SJSA1 (cell line): ENCODE measurements at regions not wholly inside any gene's neighbourhood (a gene's known extent, or its start where the extent isn't known, plus 50 kb on each side); places are given as distances from the start of the nearest gene placed in this dataset.
A peak's percentile ranks its signal among the peaks of the same experiment; 100 is the strongest.
"Not testable (repeated sequence)": the region's sequence is repeated elsewhere in the genome, so short reads cannot be mapped to it uniquely, and the experiment has no call there.

Source experiments
- DNase-seq, 2 experiments: peaks; one replicate each; pipeline ENCODE4 v3.0.0-alpha.2; 2015 to 2020; ENCODE audit warnings: low spot score in 2 of 2, low read depth in 1 of 2
- H3K27ac ChIP-seq: fragments of 250-450 bp; sonication (Bioruptor Pico); 2 replicates; pipeline ENCODE4 v1.5.1; 2020; ENCODE audit warnings: mild to moderate bottlenecking, moderate library complexity
- H3K27me3 ChIP-seq: fragments of 250-450 bp; sonication (Bioruptor Pico); replicated peaks from 2 replicates; pipeline ENCODE4 v1.5.1; 2020; ENCODE audit warnings: mild to moderate bottlenecking, moderate library complexity
- H3K36me3 ChIP-seq: fragments of 250-450 bp; sonication (Bioruptor Pico); 2 replicates; pipeline ENCODE4 v1.5.1; 2020; ENCODE audit warnings: mild to moderate bottlenecking
- H3K4me1 ChIP-seq: fragments of 250-450 bp; sonication (Bioruptor Pico); replicated peaks from 2 replicates; pipeline ENCODE4 v1.6.1; 2021; ENCODE audit warnings: mild to moderate bottlenecking
- H3K4me3 ChIP-seq: fragments of 250-450 bp; sonication (Bioruptor Pico); 2 replicates; pipeline ENCODE4 v1.5.1; 2020; ENCODE audit warnings: mild to moderate bottlenecking
- H3K9me3 ChIP-seq: fragments of 250-450 bp; sonication (Bioruptor Pico); replicated peaks from 2 replicates; pipeline ENCODE4 v1.5.1; 2020; ENCODE audit warnings: mild to moderate bottlenecking

DNA sequence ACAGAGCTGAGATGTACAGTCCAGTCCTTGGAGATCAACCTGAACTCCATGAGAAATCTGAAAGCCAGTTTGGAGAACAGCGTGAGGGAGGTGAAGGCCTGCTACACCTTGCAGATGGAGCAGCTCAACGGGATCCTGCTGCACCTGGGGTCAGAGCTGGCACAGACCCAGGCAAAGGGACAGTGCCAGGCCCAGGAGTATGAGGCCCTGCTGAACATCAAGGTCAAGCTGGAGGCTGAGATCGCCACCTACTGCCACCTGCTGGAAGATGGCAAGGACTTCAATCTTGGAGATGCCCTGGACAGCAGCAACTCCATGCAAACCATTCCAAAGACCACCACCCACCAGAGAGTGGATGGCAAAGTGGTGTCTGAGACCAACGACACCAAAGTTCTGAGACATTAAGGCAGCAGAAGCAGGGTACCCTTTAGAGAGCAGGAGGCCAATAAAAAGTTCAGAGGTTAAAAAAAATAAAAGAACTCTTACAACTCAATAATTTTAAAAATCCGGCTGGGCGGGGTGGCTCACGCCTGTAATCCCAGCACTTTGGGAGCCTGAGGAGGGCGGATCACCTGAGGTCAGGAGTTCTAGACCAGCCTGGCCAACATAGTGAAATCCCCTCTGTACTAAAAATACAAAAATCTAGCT is 69.9 kb upstream of the RTL6 start:
- Histone ChIP-seq H3K4me3 (no peak overlapping the region), H3K9me3 (no peaks in the 10 kb centered on the region), H3K27ac (no peak overlapping the region), H3K27me3 (no peaks in the 10 kb centered on the region), H3K4me1 (no peaks in the 10 kb centered on the region), H3K36me3 (no peaks in the 10 kb centered on the region)
- peak in 1 of 2 experiments; percentile 17 for DNase-seq

DNA sequence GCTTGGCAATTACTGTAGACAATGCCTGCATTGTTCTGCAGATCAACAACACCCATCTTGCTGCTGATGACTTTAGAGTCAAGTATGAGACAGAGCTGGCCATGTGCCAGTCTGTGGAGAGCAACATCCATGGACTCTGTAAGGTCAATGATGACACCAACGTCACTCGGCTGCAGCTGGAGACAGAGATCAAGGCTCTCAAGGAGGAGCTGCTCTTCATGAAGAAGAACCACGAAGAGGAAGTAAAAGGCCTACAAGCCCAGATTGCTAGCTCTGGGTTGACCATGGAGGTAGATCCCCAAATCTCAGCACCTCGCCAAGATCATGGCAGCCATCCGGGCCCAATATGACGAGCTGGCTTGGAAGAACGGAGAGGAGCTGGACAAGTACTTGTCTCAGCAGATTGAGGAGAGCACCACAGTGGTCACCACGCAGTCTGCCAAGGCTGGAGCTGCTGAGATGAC is 69.4 kb upstream of the RTL6 start:
- not testable (repeated sequence) for H3K27me3 ChIP-seq, H3K4me1 ChIP-seq, H3K9me3 ChIP-seq, DNase-seq, H3K4me3 ChIP-seq, H3K36me3 ChIP-seq, H3K27ac ChIP-seq

DNA sequence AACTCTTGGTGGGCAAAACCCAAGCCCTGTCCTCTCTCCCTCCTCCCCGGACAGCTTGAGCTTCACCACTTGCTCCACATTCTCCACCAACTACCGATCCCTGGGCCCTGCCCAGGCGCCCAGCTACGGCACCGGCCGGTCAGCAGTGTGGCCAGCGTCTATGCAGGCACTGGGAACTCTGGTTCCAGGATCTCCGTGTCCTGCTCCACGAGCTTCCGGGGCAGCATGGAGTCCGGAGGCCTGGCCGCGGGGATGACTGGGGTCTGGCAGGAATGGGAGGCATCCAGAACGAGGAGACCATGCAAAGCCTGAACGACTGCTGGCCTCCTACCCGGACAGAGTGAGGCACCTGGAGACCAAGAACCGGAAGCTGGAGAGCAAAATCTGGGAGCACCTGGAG is 68.9 kb upstream of the RTL6 start:
- no peaks in the 10 kb centered on the region for H3K36me3 ChIP-seq
- H3K27ac ChIP-seq, result no peak overlapping the region
- no peaks in the 10 kb centered on the region for H3K9me3 ChIP-seq
- no peak overlapping the region for H3K4me3 ChIP-seq
- no peak for DNase-seq
- no peaks in the 10 kb centered on the region for H3K27me3 ChIP-seq
- H3K4me1 ChIP-seq, result no peaks in the 10 kb centered on the region

DNA sequence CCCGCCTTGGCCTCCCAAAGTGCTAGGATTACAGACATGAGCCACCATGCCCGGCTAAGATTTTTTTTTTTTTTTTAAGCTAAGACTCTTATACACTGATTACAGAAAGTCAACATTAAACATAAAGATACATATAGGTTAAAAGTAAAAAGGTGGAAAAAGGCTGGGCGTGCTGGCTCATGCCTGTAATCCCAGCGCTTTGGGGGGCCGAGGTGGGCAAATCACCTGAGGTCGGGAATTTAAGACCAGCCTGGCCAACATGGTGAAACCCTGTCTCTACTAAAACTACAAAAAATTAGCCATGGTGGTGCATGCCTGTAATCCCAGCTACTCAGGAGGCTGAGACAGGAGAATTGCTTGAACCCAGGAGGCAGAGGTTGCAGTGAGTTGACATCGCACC is 64.6 kb upstream of the RTL6 start:
- H3K4me3 ChIP-seq, H3K36me3 ChIP-seq, DNase-seq, H3K27ac ChIP-seq, H3K9me3 ChIP-seq, H3K27me3 ChIP-seq: not testable (repeated sequence)
- peaks cover 13% of the 10 kb centered on the region for H3K4me1 ChIP-seq

DNA sequence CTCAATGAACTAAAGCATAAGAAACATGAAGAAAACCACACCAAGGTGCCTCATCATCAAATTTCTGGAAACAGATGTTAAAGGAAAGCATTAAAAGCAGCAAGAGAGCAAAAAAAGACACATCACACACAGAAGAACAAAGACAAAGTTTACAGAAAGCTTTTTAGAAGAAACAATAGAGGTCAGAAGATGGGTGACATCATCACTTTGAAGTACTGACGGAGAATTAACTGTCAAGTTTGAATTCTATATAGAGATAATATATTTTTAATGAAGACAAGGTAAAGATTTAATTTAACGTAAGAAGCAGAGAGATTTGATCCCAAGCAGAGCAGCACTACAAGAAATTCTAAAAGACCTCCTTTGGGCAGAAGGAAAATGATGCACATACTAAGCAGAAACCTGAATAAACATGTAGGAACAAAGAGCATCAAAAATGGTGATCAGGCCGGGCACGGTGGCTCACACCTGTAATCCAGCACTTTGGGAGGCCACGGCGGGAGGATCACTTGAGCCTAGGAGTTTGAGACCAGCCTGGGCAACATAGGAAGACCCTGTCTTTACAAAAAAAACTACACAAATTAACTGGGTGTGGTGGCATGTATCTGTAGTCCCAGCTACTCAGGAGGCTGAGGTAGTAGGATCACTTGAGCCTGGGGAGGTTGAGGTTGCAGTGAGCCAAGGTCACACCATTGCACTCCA is 63.3 kb upstream of the RTL6 start:
- Histone ChIP-seq H3K27ac (no peak overlapping the region), H3K27me3 (no peaks in the 10 kb centered on the region), H3K4me1 (peaks cover 13% of the 10 kb centered on the region), H3K9me3 (no peaks in the 10 kb centered on the region), H3K4me3 (no peak overlapping the region), H3K36me3 (no peaks in the 10 kb centered on the region)
- no peak for DNase-seq

DNA sequence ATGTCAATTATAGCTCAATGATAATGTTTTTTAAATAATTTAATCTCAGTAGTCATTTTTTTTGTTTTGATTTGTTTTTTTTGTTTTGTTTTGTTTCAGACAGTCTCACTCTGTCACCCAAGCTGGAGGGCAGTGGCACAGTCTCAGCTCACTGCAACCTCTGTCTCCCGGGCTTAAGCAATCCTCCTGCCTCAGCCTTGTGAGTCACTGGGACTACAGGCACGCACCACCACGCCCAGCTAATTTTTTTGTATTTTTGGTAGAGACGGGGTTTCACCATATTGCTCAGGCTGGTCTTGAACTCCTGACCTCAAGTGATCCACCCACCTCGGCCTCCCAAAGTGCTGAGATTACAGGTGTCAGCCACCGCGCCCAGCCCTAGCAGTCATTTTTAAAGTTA is 60.6 kb upstream of the RTL6 start:
- H3K27ac ChIP-seq, result peak overlapping the region; percentile 42

DNA sequence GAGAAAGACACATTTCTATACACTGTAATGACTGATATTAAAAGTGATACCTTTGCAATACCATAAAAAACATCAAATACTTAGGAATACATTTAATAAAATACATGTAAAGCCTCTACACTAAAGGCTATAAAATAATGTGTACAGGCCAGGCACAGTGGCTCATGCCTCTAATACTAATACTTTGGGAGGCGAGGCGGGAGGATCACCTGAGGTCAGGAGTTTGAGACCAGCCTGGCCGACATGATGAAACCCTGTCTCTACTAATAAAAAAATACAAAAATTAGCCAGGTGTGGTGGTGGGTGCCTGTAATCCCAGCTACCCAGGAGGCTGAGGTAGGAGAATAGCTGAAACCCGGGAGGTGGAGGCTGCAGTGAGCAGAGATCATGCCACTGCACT is 59.8 kb upstream of the RTL6 start:
- H3K4me3 ChIP-seq, H3K36me3 ChIP-seq, H3K9me3 ChIP-seq, H3K27me3 ChIP-seq, DNase-seq: not testable (repeated sequence)
- H3K4me1 ChIP-seq, result peaks cover 13% of the 10 kb centered on the region
- H3K27ac ChIP-seq, result peak overlapping the region; percentile 42

More for the DNA sequence above, 60.6 kb upstream of the RTL6 start:
- DNase-seq, result peak; percentile 73 to 84
- not testable (repeated sequence) for H3K27me3 ChIP-seq, H3K36me3 ChIP-seq, H3K9me3 ChIP-seq, H3K4me3 ChIP-seq
- peaks cover 13% of the 10 kb centered on the region for H3K4me1 ChIP-seq

DNA sequence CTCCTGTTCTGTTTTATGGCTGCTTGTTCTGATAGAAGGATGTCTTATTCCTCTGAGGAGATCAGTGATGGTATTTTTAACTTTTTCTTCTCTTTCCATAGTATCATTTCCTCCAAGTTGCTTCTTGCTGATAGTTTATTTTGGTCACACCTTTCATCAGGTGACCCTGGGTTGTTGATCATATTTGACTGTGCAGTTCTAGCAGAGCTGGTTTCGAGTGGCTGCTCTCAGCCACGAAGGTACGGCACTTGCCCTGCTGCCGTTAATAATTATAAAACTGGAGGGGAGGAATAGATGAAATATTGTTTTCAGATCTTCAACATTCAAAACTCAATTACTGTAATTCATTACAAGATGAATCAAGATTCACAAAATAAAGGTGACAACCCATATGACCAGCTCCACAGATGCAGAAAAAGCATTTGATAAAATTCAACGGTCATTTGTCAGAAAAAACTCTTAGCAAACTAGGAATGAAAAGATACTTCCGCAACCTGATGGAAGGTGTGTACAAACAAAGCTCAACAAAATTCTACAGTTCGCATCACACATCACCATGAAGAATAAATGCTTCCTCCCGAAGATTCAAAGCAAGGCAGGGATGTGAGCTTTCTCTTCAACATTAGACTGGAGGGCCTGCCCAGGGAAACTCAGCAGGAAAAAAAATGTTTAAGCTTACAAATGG is 59.2 kb upstream of the RTL6 start:
- no peak overlapping the region for H3K4me3 ChIP-seq
- H3K9me3 ChIP-seq, result no peaks in the 10 kb centered on the region
- H3K4me1 ChIP-seq, result peaks cover 13% of the 10 kb centered on the region
- H3K27ac ChIP-seq, result no peak overlapping the region
- H3K36me3 ChIP-seq, result no peaks in the 10 kb centered on the region
- DNase-seq, result peak in 1 of 2 experiments; percentile 5
- no peaks in the 10 kb centered on the region for H3K27me3 ChIP-seq

DNA sequence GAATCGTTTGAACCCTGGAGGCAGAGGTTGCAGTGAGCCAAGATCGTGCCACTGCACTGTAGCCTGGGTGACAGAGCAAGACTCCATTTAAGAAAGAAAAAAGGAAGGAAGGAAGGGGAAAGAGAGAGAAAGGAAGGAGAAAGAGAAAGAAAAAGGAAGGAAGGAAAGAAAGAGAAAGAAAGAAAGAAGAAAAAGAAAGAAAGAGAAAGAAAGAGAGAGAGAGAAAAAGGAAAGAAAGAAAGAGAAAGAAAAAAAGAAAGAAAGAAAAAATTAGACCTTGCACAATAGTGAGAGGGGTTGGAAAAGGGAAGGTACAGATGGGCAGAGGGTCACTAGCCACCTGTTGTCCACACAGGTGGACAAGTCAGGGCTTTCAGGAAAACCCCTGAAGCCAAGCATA is 57.6 kb upstream of the RTL6 start:
- DNase-seq, result no peak
- Histone ChIP-seq H3K4me3 (no peak overlapping the region), H3K27ac (no peak overlapping the region), H3K4me1 (peaks cover 20% of the 10 kb centered on the region), H3K27me3 (no peaks in the 10 kb centered on the region), H3K9me3 (no peaks in the 10 kb centered on the region), H3K36me3 (no peaks in the 10 kb centered on the region)

DNA sequence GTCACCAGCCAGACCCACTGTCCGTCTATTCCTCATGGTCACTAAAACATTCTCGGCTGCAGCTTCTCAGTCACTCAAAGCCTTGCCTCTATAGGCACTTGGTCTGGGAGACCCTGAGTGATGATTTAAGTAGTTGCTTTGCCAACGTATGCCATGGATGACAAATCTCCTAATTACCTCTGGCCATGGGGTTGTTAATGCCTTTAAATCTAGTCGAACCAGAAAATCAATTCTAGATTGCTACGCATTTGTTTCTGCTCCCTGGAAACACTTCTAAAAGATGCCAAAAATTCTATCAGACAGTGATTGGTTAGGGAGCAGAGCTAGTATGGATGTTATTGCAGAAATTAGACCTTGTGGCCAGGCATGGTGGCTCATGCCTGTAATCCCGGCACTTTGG is 57.0 kb upstream of the RTL6 start:
- Histone ChIP-seq H3K27me3 (no peaks in the 10 kb centered on the region), H3K4me3 (no peak overlapping the region), H3K9me3 (no peaks in the 10 kb centered on the region), H3K4me1 (peaks cover 24% of the 10 kb centered on the region), H3K36me3 (no peaks in the 10 kb centered on the region), H3K27ac (no peak overlapping the region)
- DNase-seq, result peak in 1 of 2 experiments; percentile 8

DNA sequence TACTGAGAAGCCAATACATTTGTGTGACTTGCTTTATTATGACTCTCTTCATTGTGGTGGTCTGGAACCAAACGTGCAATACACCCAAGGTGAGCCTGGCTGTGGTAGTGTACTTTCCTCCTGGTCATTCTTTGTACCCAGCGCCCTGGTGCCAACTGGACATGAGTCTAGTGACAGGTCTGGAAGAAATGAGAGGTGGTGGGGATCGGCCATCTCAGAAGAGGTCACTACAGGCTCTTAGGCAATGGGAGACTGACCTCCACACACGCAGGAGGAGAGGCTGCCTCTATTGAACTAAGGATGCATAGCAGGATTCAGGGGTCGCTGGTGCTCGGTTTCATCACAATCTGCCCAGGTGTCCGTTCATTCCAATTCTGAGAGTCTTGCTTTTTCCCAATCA is 56.4 kb upstream of the RTL6 start:
- no peak overlapping the region for H3K27ac ChIP-seq
- no peaks in the 10 kb centered on the region for H3K36me3 ChIP-seq
- H3K27me3 ChIP-seq, result no peaks in the 10 kb centered on the region
- H3K4me1 ChIP-seq, result peaks cover 24% of the 10 kb centered on the region
- peak in 1 of 2 experiments; percentile 22 for DNase-seq
- H3K4me3 ChIP-seq, result no peak overlapping the region
- H3K9me3 ChIP-seq, result no peaks in the 10 kb centered on the region

DNA sequence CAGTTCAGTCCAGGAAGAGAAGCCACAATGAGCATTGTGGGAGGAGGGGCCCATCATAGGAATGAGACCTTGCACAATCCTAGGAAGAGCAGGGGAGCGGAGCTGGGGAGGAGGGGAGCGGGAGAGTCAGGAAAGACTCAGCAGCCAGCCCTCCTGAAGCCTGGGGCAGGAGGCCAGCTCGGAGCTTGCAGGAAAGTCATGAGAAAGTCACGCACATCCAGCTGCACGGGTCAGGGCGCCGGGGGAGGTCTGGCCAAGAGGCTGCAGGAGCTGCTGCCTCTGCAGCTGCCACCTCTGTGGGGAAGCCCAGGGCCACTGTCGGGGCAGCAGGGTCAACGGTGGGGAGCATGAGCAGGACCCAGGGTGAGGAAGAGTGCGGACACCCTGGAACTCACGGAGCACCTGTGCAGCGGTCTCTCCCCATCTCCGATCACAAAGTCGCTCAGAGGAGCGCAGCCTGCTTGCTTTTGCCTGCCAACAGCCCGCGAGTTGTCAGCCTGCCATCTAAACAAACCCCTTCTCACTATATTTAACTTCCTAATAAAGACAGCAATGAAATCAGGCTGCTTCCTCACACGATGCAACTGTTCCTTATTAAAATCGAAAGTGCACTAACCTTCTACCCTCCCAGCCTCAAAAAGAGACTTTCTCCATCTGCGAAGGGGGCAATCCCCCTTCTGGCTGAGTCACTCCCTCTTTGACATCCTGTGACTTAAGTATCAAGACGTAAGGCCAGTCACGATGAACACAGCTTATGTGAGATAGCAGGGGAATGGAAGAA is 52.9 kb upstream of the RTL6 start:
- peak; percentile 66 to 83 for DNase-seq
- peaks cover 14% of the 10 kb centered on the region for H3K4me1 ChIP-seq
- H3K27ac ChIP-seq, result peak overlapping the region; percentile 42
- no peaks in the 10 kb centered on the region for H3K9me3 ChIP-seq
- H3K36me3 ChIP-seq, result no peaks in the 10 kb centered on the region
- H3K27me3 ChIP-seq, result no peaks in the 10 kb centered on the region
- H3K4me3 ChIP-seq, result peak overlapping the region; percentile 31

DNA sequence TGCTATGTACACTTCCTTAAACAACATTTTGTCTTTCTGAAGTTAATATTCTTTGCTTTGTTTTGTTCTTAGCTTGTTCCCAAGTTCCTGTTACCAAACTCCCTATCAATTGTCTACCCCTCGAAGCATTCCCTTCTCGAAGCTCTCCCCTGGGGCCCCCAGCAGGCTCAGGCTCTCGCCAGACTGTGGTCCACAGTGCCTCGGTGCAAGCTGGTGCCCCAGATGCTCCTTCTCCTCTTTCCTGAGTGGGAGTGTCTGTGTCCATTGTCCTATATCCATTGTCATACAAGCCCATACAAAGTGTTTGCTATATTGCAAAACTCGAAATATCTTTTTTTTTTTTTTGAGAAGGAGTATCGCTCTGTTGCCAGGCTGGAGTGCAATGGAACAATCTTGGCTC is 51.7 kb upstream of the RTL6 start:
- no peak for DNase-seq
- Histone ChIP-seq H3K4me1 (peaks cover 14% of the 10 kb centered on the region), H3K9me3 (no peaks in the 10 kb centered on the region), H3K36me3 (no peaks in the 10 kb centered on the region), H3K4me3 (no peak overlapping the region), H3K27me3 (no peaks in the 10 kb centered on the region), H3K27ac (no peak overlapping the region)

DNA sequence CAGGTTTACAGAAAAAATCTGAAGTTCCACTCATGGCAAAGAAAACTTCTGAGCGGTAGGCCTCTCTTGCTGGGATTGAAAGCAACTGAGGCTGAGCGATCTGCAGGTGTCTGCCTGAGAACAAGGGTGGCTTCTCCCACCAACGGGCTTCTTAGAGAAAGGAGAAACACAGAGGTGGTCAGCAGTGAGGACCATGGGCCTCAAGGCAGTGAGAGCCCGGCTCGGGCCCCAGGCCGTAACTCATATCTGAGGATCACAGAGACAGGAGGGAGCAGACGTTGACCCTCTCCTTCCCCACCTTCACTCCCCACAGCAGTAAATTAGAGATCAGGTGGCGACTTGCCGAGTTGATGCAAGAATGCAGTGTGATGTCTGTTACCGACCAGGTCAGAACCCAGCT is 50.9 kb upstream of the RTL6 start:
- DNase-seq, result no peak
- H3K27ac ChIP-seq, result no peak overlapping the region
- H3K36me3 ChIP-seq, result no peaks in the 10 kb centered on the region
- peaks cover 14% of the 10 kb centered on the region for H3K4me1 ChIP-seq
- H3K9me3 ChIP-seq, result no peaks in the 10 kb centered on the region
- H3K4me3 ChIP-seq, result no peak overlapping the region
- H3K27me3 ChIP-seq, result no peaks in the 10 kb centered on the region
